C4-2B (cell line): ENCODE measurements at regions not wholly inside any gene's neighbourhood (a gene's known extent, or its start where the extent isn't known, plus 50 kb on each side); places are given as distances from the start of the nearest gene placed in this dataset.

ENCODE experiments used
- H3K27ac ChIP-seq: fragments of 450-650 bp; 2 replicates; pipeline ENCODE4 v1.5.1; 2017
- ZFX ChIP-seq: fragments of 450-650 bp; IDR thresholded peaks from 2 replicates; pipeline ENCODE4 v1.6.1; 2017
- TF ChIP-seq, protein P1 (sequence below): fragments of 450-650 bp; conservative IDR thresholded peaks from 2 replicates; pipeline ENCODE4 v1.5.1; 2017; ENCODE audit warnings: mild to moderate bottlenecking

DNA sequence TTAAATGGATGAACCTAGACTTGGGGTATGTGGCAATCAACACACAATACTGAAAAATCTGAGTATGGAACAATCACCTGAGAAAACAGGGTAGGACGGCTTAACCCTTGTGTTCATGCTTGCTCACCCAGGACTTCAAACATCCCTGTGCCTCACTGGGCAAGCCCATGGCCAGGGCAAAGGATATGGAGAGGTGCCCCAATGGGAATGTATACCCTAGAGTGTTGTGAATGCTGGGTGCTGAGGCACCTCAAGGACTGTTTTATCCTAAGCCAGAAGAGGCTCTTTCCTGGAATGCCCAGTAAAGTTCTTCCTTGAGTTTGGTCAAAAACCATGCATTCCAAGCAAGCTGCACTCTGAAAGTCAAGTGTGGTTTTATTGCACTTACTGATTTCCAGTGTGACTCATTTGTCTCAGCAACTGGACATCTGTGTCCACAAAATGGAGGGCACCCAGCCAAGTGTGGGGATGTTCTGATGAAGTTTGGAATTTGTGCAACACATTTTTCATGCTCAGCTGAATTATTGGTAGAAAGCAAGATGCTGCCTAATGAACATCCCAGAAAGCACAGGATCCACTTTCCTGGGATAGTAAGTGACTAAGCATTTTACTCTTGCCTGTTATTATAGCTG, 531.3 kb downstream of the RFC3 start:
- TF ChIP-seq ZFX: no peak
- TF ChIP-seq, protein P1, sequence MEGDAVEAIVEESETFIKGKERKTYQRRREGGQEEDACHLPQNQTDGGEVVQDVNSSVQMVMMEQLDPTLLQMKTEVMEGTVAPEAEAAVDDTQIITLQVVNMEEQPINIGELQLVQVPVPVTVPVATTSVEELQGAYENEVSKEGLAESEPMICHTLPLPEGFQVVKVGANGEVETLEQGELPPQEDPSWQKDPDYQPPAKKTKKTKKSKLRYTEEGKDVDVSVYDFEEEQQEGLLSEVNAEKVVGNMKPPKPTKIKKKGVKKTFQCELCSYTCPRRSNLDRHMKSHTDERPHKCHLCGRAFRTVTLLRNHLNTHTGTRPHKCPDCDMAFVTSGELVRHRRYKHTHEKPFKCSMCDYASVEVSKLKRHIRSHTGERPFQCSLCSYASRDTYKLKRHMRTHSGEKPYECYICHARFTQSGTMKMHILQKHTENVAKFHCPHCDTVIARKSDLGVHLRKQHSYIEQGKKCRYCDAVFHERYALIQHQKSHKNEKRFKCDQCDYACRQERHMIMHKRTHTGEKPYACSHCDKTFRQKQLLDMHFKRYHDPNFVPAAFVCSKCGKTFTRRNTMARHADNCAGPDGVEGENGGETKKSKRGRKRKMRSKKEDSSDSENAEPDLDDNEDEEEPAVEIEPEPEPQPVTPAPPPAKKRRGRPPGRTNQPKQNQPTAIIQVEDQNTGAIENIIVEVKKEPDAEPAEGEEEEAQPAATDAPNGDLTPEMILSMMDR: no peak
- peak overlapping the region; percentile 93 for H3K27ac ChIP-seq

DNA sequence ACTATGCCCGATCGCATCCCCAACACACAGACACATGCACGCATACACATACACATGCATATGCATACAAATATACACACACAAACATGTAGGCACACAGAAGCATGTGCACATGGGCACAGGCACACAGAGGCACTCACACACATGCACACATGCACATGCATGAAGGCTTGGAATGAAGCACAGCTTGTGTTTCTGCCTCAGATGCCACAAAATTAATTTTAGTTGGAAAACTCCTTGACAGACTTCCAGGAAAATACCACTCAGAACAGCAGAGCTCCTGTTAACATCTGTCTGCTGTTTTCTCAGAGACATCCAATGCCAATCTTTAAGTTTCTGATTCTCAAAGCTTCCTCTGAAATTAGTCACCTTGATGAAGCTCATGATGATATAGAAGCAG, 532.7 kb downstream of the RFC3 start:
- TF ChIP-seq, protein P1: no peak
- TF ChIP-seq ZFX: no peak
- H3K27ac ChIP-seq: no peak overlapping the region

DNA sequence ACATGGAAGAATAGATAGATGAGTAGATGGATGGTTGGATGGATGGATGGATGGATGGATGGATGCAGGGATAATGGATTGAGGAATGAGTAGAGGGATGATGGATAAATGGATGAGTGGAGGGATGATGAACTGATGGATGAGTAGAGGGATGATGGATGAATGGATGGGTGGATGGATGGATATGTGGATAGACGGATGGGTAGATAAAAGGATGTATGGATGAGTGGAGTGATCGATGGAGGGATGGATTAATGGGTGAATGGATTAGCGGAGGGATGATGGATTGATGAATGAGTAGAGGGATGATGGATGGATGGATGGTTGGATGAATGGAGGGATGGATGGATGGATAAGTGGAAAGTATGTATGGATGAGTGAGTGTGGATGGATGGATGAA, 533.2 kb downstream of the RFC3 start:
- no peak for TF ChIP-seq ZFX
- TF ChIP-seq, protein P1: no peak
- H3K27ac ChIP-seq: no peak overlapping the region

DNA sequence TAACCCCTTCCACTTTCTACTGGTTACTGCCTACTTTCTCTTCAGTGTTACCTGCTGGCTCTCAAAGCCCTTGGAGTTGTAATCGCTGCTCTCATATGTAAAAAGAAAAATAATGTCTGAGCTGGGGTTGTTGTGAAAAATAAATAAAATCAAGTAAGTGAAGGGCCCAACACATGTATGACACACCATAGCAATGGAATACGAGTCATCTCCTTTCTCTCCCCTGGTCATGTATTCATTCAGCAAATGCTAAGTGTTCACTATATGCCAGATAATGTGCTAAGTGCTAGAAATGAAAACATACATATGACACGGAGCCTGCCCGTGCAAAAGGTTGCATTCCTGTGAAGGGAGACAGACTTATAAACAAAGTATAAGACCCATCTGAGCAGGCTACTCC, 535.0 kb downstream of the RFC3 start:
- H3K27ac ChIP-seq: no peak overlapping the region
- TF ChIP-seq, protein P1: no peak
- no peak for TF ChIP-seq ZFX

GRCh38 chr13:34356686-34357434, 538.9 kb downstream of the RFC3 start:
- no peak for TF ChIP-seq ZFX
- TF ChIP-seq, protein P1: no peak
- no peak overlapping the region for H3K27ac ChIP-seq

GRCh38 chr13:34357435-34358232, 539.7 kb downstream of the RFC3 start:
- no peak for TF ChIP-seq ZFX
- TF ChIP-seq, protein P1: no peak
- H3K27ac ChIP-seq: no peak overlapping the region
